NCI-H446 (cell line): ENCODE measurements at regions not wholly inside any gene's neighbourhood (a gene's known extent, or its start where the extent isn't known, plus 50 kb on each side); places are given as distances from the start of the nearest gene placed in this dataset.
"Not testable (repeated sequence)": the region's sequence is repeated elsewhere in the genome, so short reads cannot be mapped to it uniquely, and the experiment has no call there.

ENCODE experiments used
- DNase-seq, 2 experiments: peaks; one replicate each; lab custom pipeline; 2025; lab: John Stamatoyannopoulos, UW

- no peak for DNase-seq
Measured at GRCh38 chr1:65020774-65021173, 54.4 kb upstream of the JAK1 start.

GRCh38 chr1:65021795-65022194 is 55.4 kb upstream of the JAK1 start:
- DNase-seq, result peak in 1 of 2 experiments; percentile 24

GRCh38 chr1:65022216-65022615 is 55.9 kb upstream of the JAK1 start:
- no peak for DNase-seq

- DNase-seq, result no peak
Measured at GRCh38 chr1:65025794-65026193, 59.4 kb upstream of the JAK1 start.

GRCh38 chr1:65026235-65026634 is 59.9 kb upstream of the JAK1 start:
- peak in 1 of 2 experiments; percentile 20 for DNase-seq

- peak; percentile 19 to 64 for DNase-seq
Measured at GRCh38 chr1:65027666-65028358, 61.5 kb upstream of the JAK1 start.

GRCh38 chr1:65029434-65029833 is 63.1 kb upstream of the JAK1 start:
- not testable (repeated sequence) for DNase-seq

- not testable (repeated sequence) for DNase-seq
Measured at GRCh38 chr1:65034879-65035278, 68.5 kb upstream of the JAK1 start.

- DNase-seq, result no peak
Measured at GRCh38 chr1:65036570-65037051, 70.3 kb upstream of the JAK1 start.

GRCh38 chr1:65039066-65039465 is 72.7 kb upstream of the JAK1 start:
- DNase-seq, result no peak

GRCh38 chr1:65039508-65039907 is 73.2 kb upstream of the JAK1 start:
- no peak for DNase-seq

- DNase-seq, result no peak
Measured at GRCh38 chr1:65042467-65042866, 76.1 kb upstream of the JAK1 start.

GRCh38 chr1:65044411-65044810 is 78.1 kb upstream of the JAK1 start:
- DNase-seq, result no peak

- peak in 1 of 2 experiments; percentile 17 for DNase-seq
Measured at GRCh38 chr1:65045022-65045817, 78.9 kb upstream of the JAK1 start.

- DNase-seq, result no peak
Measured at GRCh38 chr1:65048335-65048734, 82.0 kb upstream of the JAK1 start.

- DNase-seq, result no peak
Measured at GRCh38 chr1:65049941-65050713, 83.8 kb upstream of the JAK1 start.

GRCh38 chr1:65050735-65051134 is 84.4 kb upstream of the JAK1 start:
- no peak for DNase-seq

GRCh38 chr1:65054481-65054880 is 88.1 kb upstream of the JAK1 start:
- no peak for DNase-seq

GRCh38 chr1:65055747-65056146 is 89.4 kb upstream of the JAK1 start:
- DNase-seq, result no peak

- DNase-seq, result no peak
Measured at GRCh38 chr1:65056234-65056633, 89.9 kb upstream of the JAK1 start.

GRCh38 chr1:65056866-65057265 is 90.5 kb upstream of the JAK1 start:
- no peak for DNase-seq

GRCh38 chr1:65059930-65060538 is 88.0 kb upstream of the AK4 start:
- peak; percentile 65 to 66 for DNase-seq
